ENCODE measurements at regions not wholly inside any gene's neighbourhood (a gene's known extent, or its start where the extent isn't known, plus 50 kb on each side); places are given as distances from the start of the nearest gene placed in this dataset.

DNA sequence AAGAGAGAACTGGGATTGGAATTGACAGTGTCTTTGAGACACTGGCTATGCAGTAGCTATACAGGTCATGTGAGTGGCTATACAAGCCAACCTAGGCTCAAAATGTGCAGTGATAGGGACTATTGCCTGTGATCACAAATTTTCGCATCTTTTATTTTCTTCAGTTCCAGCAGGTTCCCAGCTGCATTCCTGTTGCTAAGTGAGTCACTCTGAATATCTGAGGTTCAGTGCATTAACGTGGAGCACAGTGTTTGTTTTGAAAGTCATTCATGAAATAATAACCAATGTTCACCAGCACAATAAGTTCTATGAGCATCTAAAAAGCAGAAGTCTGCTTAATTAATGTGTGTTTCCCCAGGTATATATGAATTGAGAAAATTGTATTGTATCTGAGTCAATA, 1236.0 kb upstream of the CELF2 start:
- DNase-seq (ENCODE audit: low read depth in 1 of 2, low spot score in 1 of 2) (no peak), FAIRE-seq (no peak), ATAC-seq (no peak)
- ChIA-PET POLR2A (no interaction called here), CTCF (no interaction called here)
- Histone ChIP-seq H3K4me2 (no peak overlapping the region), H3K9me3 (0 out of 3 replicates have a peak, but pooled peaks cover 3% of the 10 kb centered on the region), H3K4me3 (no peak overlapping the region), H3K27ac (no peak overlapping the region), H3K4me1 (no peaks in the 10 kb centered on the region)
- TF ChIP-seq JUNB (IDR thresholded peaks at IDR 0.05) (no peak), ESRRA (IDR thresholded peaks at IDR 0.05; ENCODE audit: borderline replicate concordance, low read length) (no peak), HOXB13 (CRISPR knock-in tag; IDR thresholded peaks at IDR 0.05; ENCODE audit: low read depth) (no peak), HDAC2 (IDR thresholded peaks at IDR 0.05) (no peak), RNF2 (IDR thresholded peaks at IDR 0.05; ENCODE audit: borderline replicate concordance, low read depth) (no peak), SMC3 (IDR thresholded peaks at IDR 0.05) (no peak), JUN (IDR thresholded peaks at IDR 0.05) (no peak), MAZ (IDR thresholded peaks at IDR 0.05; ENCODE audit: borderline replicate concordance, low read depth, low read length) (no peak), BHLHE40 (IDR thresholded peaks at IDR 0.05; ENCODE audit: low read depth, low read length) (no peak), CHD2 (IDR thresholded peaks at IDR 0.05; ENCODE audit: low read length, partially characterized antibody) (no peak), RCOR1 (IDR thresholded peaks at IDR 0.05; ENCODE audit: low read depth, low read length) (no peak), CBX8 (IDR thresholded peaks at IDR 0.05) (no peak)
- TF ChIP-seq, protein P1, sequence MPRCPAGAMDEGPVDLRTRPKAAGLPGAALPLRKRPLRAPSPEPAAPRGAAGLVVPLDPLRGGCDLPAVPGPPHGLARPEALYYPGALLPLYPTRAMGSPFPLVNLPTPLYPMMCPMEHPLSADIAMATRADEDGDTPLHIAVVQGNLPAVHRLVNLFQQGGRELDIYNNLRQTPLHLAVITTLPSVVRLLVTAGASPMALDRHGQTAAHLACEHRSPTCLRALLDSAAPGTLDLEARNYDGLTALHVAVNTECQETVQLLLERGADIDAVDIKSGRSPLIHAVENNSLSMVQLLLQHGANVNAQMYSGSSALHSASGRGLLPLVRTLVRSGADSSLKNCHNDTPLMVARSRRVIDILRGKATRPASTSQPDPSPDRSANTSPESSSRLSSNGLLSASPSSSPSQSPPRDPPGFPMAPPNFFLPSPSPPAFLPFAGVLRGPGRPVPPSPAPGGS (IDR thresholded peaks at IDR 0.05), result no peak
- TF ChIP-seq, protein P2, sequence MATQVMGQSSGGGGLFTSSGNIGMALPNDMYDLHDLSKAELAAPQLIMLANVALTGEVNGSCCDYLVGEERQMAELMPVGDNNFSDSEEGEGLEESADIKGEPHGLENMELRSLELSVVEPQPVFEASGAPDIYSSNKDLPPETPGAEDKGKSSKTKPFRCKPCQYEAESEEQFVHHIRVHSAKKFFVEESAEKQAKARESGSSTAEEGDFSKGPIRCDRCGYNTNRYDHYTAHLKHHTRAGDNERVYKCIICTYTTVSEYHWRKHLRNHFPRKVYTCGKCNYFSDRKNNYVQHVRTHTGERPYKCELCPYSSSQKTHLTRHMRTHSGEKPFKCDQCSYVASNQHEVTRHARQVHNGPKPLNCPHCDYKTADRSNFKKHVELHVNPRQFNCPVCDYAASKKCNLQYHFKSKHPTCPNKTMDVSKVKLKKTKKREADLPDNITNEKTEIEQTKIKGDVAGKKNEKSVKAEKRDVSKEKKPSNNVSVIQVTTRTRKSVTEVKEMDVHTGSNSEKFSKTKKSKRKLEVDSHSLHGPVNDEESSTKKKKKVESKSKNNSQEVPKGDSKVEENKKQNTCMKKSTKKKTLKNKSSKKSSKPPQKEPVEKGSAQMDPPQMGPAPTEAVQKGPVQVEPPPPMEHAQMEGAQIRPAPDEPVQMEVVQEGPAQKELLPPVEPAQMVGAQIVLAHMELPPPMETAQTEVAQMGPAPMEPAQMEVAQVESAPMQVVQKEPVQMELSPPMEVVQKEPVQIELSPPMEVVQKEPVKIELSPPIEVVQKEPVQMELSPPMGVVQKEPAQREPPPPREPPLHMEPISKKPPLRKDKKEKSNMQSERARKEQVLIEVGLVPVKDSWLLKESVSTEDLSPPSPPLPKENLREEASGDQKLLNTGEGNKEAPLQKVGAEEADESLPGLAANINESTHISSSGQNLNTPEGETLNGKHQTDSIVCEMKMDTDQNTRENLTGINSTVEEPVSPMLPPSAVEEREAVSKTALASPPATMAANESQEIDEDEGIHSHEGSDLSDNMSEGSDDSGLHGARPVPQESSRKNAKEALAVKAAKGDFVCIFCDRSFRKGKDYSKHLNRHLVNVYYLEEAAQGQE (IDR thresholded peaks at IDR 0.05), result no peak
- WGBS (ENCODE audit: missing lambda C conversion rate), result 0% methylated on average over 2 of the region's 2 CpGs

DNA sequence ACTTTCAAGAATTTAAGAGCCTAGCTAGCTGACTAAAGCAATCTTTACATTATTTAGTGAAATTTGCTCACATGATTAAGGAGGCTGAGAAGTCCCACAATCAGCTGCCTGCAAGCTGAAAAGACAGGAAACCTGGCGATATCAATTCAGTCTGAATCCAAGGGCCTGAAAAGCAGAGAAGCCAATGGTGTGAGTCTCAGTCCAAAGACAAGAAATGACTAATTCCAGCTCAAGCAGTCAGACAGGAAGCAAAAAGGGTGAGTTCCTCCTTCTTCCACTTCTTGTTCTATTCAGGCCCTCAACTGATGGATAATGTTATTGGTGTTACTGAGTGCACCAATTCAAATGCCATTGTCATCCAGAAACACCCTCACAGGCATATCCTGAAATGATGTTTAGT, 1231.6 kb upstream of the CELF2 start:
- FAIRE-seq, result no peak
- DNase-seq (ENCODE audit: low read depth in 1 of 2, low spot score in 1 of 2), result no peak
- no peaks in the 10 kb centered on the region for H3K4me1 ChIP-seq
- 0% methylated on average over 1 of the region's 1 CpG for WGBS (ENCODE audit: missing lambda C conversion rate)
- 0 out of 3 replicates have a peak, but pooled peaks cover 3% of the 10 kb centered on the region for H3K9me3 ChIP-seq
- no peak for ATAC-seq
- no peak for TF ChIP-seq HOXB5 (CRISPR knock-in tag; IDR thresholded peaks at IDR 0.05)
- TF ChIP-seq EHMT2 (IDR thresholded peaks at IDR 0.05; ENCODE audit: low read depth), result no peak
- no peak for TF ChIP-seq FOXS1 (CRISPR knock-in tag; IDR thresholded peaks at IDR 0.05)
- no peak for TF ChIP-seq ZSCAN20 (CRISPR knock-in tag; IDR thresholded peaks at IDR 0.05)
- TF ChIP-seq, protein P3, sequence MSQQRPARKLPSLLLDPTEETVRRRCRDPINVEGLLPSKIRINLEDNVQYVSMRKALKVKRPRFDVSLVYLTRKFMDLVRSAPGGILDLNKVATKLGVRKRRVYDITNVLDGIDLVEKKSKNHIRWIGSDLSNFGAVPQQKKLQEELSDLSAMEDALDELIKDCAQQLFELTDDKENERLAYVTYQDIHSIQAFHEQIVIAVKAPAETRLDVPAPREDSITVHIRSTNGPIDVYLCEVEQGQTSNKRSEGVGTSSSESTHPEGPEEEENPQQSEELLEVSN (IDR thresholded peaks at IDR 0.05; ENCODE audit: borderline replicate concordance, low read depth), result no peak
- TF ChIP-seq EHF (CRISPR knock-in tag; IDR thresholded peaks at IDR 0.05), result no peak
- H3K4me3 ChIP-seq, result no peak overlapping the region
- POLR2A ChIA-PET, result no interaction called here
- H3K4me2 ChIP-seq, result no peak overlapping the region
- CTCF ChIA-PET, result no interaction called here
- H3K27ac ChIP-seq, result no peak overlapping the region

DNA sequence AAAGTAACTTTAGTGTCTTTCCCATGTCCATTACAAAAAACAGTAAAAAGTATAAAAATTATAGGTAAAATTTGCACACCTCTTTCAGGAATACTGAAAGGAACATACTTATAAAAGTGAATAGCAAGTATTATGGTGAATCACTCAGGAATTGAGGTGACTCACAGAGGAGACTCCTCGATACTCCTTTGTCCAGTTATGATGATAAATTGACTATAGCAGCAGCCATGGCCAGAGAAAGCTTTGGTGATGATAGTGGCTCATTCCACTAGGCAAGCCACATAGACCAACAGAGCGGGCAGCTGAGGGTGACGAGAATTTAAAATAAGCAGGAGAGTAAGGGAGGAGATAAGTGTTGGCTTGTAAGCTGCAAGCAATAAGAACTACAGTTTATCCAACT, 1231.1 kb upstream of the CELF2 start:
- H3K4me1 ChIP-seq, result no peaks in the 10 kb centered on the region
- DNase-seq (ENCODE audit: low read depth in 1 of 2, low spot score in 1 of 2) (no peak), FAIRE-seq (no peak), ATAC-seq (no peak)
- CTCF ChIA-PET, result no interaction called here
- H3K4me2 ChIP-seq, result no peak overlapping the region
- POLR2A ChIA-PET, result no interaction called here
- 0 out of 3 replicates have a peak, but pooled peaks cover 2% of the 10 kb centered on the region for H3K9me3 ChIP-seq
- no peak overlapping the region for H3K27ac ChIP-seq
- WGBS (ENCODE audit: missing lambda C conversion rate), result 0% methylated on average over 3 of the region's 3 CpGs
- TF ChIP-seq, protein P2 (IDR thresholded peaks at IDR 0.05), result no peak
- no peak for TF ChIP-seq EHMT2 (IDR thresholded peaks at IDR 0.05; ENCODE audit: low read depth)
- no peak for TF ChIP-seq EHF (CRISPR knock-in tag; IDR thresholded peaks at IDR 0.05)
- no peak for TF ChIP-seq POLR2AphosphoS2 (conservative IDR thresholded peaks at IDR 0.05; ENCODE audit: low read length)
- TF ChIP-seq, protein P4, sequence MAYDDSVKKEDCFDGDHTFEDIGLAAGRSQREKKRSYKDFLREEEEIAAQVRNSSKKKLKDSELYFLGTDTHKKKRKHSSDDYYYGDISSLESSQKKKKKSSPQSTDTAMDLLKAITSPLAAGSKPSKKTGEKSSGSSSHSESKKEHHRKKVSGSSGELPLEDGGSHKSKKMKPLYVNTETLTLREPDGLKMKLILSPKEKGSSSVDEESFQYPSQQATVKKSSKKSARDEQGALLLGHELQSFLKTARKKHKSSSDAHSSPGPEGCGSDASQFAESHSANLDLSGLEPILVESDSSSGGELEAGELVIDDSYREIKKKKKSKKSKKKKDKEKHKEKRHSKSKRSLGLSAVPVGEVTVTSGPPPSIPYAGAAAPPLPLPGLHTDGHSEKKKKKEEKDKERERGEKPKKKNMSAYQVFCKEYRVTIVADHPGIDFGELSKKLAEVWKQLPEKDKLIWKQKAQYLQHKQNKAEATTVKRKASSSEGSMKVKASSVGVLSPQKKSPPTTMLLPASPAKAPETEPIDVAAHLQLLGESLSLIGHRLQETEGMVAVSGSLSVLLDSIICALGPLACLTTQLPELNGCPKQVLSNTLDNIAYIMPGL (CRISPR knock-in tag; IDR thresholded peaks at IDR 0.05; ENCODE audit: borderline replicate concordance), result no peak
- no peak for TF ChIP-seq CHD2 (IDR thresholded peaks at IDR 0.05; ENCODE audit: low read length, partially characterized antibody)
- no peak for TF ChIP-seq NR3C1 (IDR thresholded peaks at IDR 0.05)
- no peak overlapping the region for H3K4me3 ChIP-seq
